H1 (cell line): ENCODE measurements at regions not wholly inside any gene's neighbourhood (a gene's known extent, or its start where the extent isn't known, plus 50 kb on each side); places are given as distances from the start of the nearest gene placed in this dataset.

ENCODE experiments used
- CTCF ChIA-PET: fragments of 300-600 bp; sonication (Branson Sonifier 250); formaldehyde crosslinking; loops from one replicate; lab custom pipeline; 2021; ENCODE audit not compliant: partially characterized antibody; lab: Charles Lee
- POLR2A ChIA-PET: fragments of 300-600 bp; sonication (Branson Sonifier 250); formaldehyde crosslinking; loops from one replicate; lab custom pipeline; 2021; ENCODE audit warnings: inconsistent platforms; ENCODE audit not compliant: partially characterized antibody; lab: Charles Lee
- DNase-seq, 2 experiments: peaks; one replicate each; pipeline versions ENCODE4 v3.0.0 to v3.0.0-alpha.2; 2010 to 2022; ENCODE audit warnings: low spot score in 2 of 2, low read depth in 1 of 2, mixed read lengths in 1 of 2
- FAIRE-seq: peaks from 2 replicates; lab custom pipeline; 2011; peaks lifted over from hg19 to GRCh38; lab: Jason Lieb, UNC
- H2AFZ ChIP-seq: 2 replicates; pipeline ENCODE4 v1.8.1; 2012; ENCODE audit warnings: low read length, inconsistent platforms
- H2AK5ac ChIP-seq: 2 replicates; pipeline ENCODE4 v1.6.1; 2013; ENCODE audit warnings: low read depth, low read length
- H2BK120ac ChIP-seq: replicated peaks from 2 replicates; pipeline ENCODE3; 2013; ENCODE audit warnings: low read depth, low read length, inconsistent platforms
- H2BK12ac ChIP-seq: 2 replicates; pipeline ENCODE4 v1.6.1; 2013; ENCODE audit warnings: low read depth, low read length
- H2BK15ac ChIP-seq: 2 replicates; pipeline ENCODE4 v1.6.1; 2013; ENCODE audit warnings: low read length
- H2BK20ac ChIP-seq: 2 replicates; pipeline ENCODE4 v1.6.1; 2013; ENCODE audit warnings: low read length
- H2BK5ac ChIP-seq: 2 replicates; pipeline ENCODE4 v1.6.1; 2013; ENCODE audit warnings: low read depth, low read length
- H3K14ac ChIP-seq: 2 replicates; pipeline ENCODE4 v1.6.1; 2013; ENCODE audit warnings: inconsistent platforms; ENCODE audit not compliant: insufficient read length
- H3K18ac ChIP-seq: 2 replicates; pipeline ENCODE4 v1.6.1; 2013; ENCODE audit warnings: low read length; ENCODE audit errors: extremely low read depth
- H3K23ac ChIP-seq: 2 replicates; pipeline ENCODE4 v1.6.1; 2013; ENCODE audit warnings: inconsistent platforms; ENCODE audit not compliant: insufficient read length
- H3K23me2 ChIP-seq: 2 replicates; pipeline ENCODE4 v1.6.1; 2013; ENCODE audit warnings: low read depth, low read length
- H3K27ac ChIP-seq: 2 replicates; pipeline ENCODE4 v1.6.1; 2011; ENCODE audit warnings: low read depth, low read length, inconsistent platforms
- H3K27me3 ChIP-seq, 4 experiments: replicated peaks in 1 of 4; 1 replicate in 1 of 4; 2 replicates in 3 of 4; pipeline versions ENCODE4 v1.6.1 to v1.8.1; 2011 to 2013; ENCODE audit warnings: low read length in 3 of 4, mild to moderate bottlenecking in 3 of 4, inconsistent platforms in 2 of 4, mixed read lengths in 2 of 4, moderate library complexity in 1 of 4; ENCODE audit not compliant: control insufficient read depth in 3 of 4, insufficient read depth in 3 of 4; ENCODE audit errors: extremely low read depth in 1 of 4
- H3K36me3 ChIP-seq, 4 experiments: 2 replicates each; pipeline versions ENCODE4 v1.6.1 to v1.8.1; 2011 to 2013; ENCODE audit warnings: mild to moderate bottlenecking in 4 of 4, low read length in 3 of 4, moderate library complexity in 2 of 4, control low read depth in 1 of 4, inconsistent platforms in 1 of 4; ENCODE audit not compliant: insufficient read depth in 4 of 4, control insufficient read depth in 2 of 4
- H3K4ac ChIP-seq: replicated peaks from 2 replicates; pipeline ENCODE3; 2013; ENCODE audit warnings: low read length, low read depth, mixed read lengths, inconsistent platforms; ENCODE audit not compliant: insufficient read length
- H3K4me1 ChIP-seq, 4 experiments: replicated peaks in 1 of 4; 1 replicate in 1 of 4; 2 replicates in 3 of 4; pipeline versions ENCODE4 v1.6.1 to v1.8.1; 2011 to 2013; ENCODE audit warnings: low read length in 3 of 4, inconsistent platforms in 2 of 4, mixed read lengths in 1 of 4; ENCODE audit not compliant: insufficient read depth in 4 of 4, control insufficient read depth in 3 of 4
- H3K4me2 ChIP-seq, 2 experiments: 2 replicates each; pipeline versions ENCODE4 v1.6.1 to v1.8.1; 2011 to 2013; ENCODE audit warnings: low read depth in 2 of 2, low read length in 2 of 2, control low read depth in 1 of 2, inconsistent platforms in 1 of 2, mild to moderate bottlenecking in 1 of 2; ENCODE audit not compliant: insufficient read depth in 1 of 2
- H3K4me3 ChIP-seq, 4 experiments: fragments of 200-600, 300-600 bp in 1 of 4; sonication (generic), shearing (Covaris generic), sonication (Bioruptor Twin) in 1 of 4; 2 replicates each; pipeline versions ENCODE4 v1.5.1 to v1.8.1; 2011 to 2016; ENCODE audit warnings: low read length in 4 of 4, low read depth in 3 of 4, control low read depth in 2 of 4, inconsistent platforms in 2 of 4, mild to moderate bottlenecking in 2 of 4, mixed read lengths in 1 of 4, moderate library complexity in 1 of 4; ENCODE audit not compliant: insufficient read depth in 2 of 4; ENCODE audit errors: extremely low read depth in 1 of 4
- H3K56ac ChIP-seq: replicated peaks from 2 replicates; pipeline ENCODE3; 2013; ENCODE audit warnings: low read depth, mild to moderate bottlenecking, mixed read lengths, low read length, inconsistent platforms; ENCODE audit not compliant: insufficient read length
- H3K79me1 ChIP-seq: 2 replicates; pipeline ENCODE4 v1.6.1; 2013; ENCODE audit warnings: low read depth, low read length, control low read depth
- H3K79me2 ChIP-seq, 2 experiments: 2 replicates each; pipeline versions ENCODE4 v1.6.1 to v1.8.1; 2012 to 2013; ENCODE audit warnings: low read length in 2 of 2, mild to moderate bottlenecking in 2 of 2, inconsistent platforms in 1 of 2; ENCODE audit not compliant: insufficient read depth in 2 of 2, control insufficient read depth in 1 of 2
- H3K9ac ChIP-seq, 4 experiments: replicated peaks in 1 of 4; 1 replicate in 1 of 4; 2 replicates in 3 of 4; pipeline versions ENCODE4 v1.6.1 to v1.8.1; 2011 to 2013; ENCODE audit warnings: low read depth in 3 of 4, low read length in 3 of 4, control low read depth in 2 of 4, mild to moderate bottlenecking in 2 of 4, moderate library complexity in 2 of 4, inconsistent platforms in 1 of 4; ENCODE audit errors: extremely low read depth in 1 of 4
- H3K9me3 ChIP-seq, 2 experiments: 2 replicates each; pipeline versions ENCODE4 v1.6.1 to v1.8.1; 2012 to 2013; ENCODE audit warnings: mild to moderate bottlenecking in 2 of 2, moderate library complexity in 2 of 2, control low read depth in 1 of 2, inconsistent platforms in 1 of 2, low read depth in 1 of 2, low read length in 1 of 2, mixed read lengths in 1 of 2; ENCODE audit not compliant: insufficient read depth in 2 of 2
- H4K20me1 ChIP-seq, 2 experiments: replicated peaks in 1 of 2; 2 replicates each; pipeline versions ENCODE3 to v1.8.1; 2011 to 2013; ENCODE audit warnings: inconsistent platforms in 2 of 2, low read length in 2 of 2, mild to moderate bottlenecking in 1 of 2; ENCODE audit not compliant: insufficient read depth in 2 of 2, control insufficient read depth in 1 of 2
- H4K5ac ChIP-seq: 2 replicates; pipeline ENCODE4 v1.6.1; 2013; ENCODE audit warnings: low read length, low read depth, mixed read lengths, inconsistent platforms; ENCODE audit not compliant: insufficient read length
- H4K8ac ChIP-seq: 2 replicates; pipeline ENCODE4 v1.8.0; 2013; ENCODE audit warnings: mild to moderate bottlenecking, moderate library complexity, low read length, inconsistent platforms; ENCODE audit not compliant: insufficient read depth; ENCODE audit errors: extremely low read depth
- H4K91ac ChIP-seq: replicated peaks from 2 replicates; pipeline ENCODE3; 2013; ENCODE audit warnings: low read length, mixed read lengths, inconsistent platforms; ENCODE audit not compliant: insufficient read length
- CBX8 ChIP-seq: fragments of 300-800, 300-1000 bp; sonication (generic); IDR thresholded peaks from 2 replicates; pipeline ENCODE4 v1.7.1; 2016; ENCODE audit warnings: low read depth, low read length, borderline replicate concordance
- NRF1 ChIP-seq: IDR thresholded peaks from 2 replicates; pipeline ENCODE4 v1.6.1; 2011; ENCODE audit warnings: mild to moderate bottlenecking, low read depth, low read length, improper control_type of control experiment
- PHF8 ChIP-seq: fragments of 200-600 bp; sonication (generic); conservative IDR thresholded peaks from 2 replicates; pipeline ENCODE4 v1.7.1; 2012; ENCODE audit warnings: low read depth, mild to moderate bottlenecking, inconsistent platforms, low read length, moderate library complexity
- TEAD4 ChIP-seq: IDR thresholded peaks from 2 replicates; pipeline ENCODE4 v1.6.1; 2012; ENCODE audit warnings: low read depth, low read length, inconsistent platforms, mixed read lengths

GRCh38 chr14:44438936-44439335 lies 68.1 kb downstream of the FSCB start:
- no peaks in the 10 kb centered on the region for H3K23me2 ChIP-seq
- POLR2A ChIA-PET: no interaction called here
- TF ChIP-seq NRF1 (no peak), PHF8 (no peak), TEAD4 (no peak), CBX8 (no peak)
- H2BK15ac ChIP-seq: no peak overlapping the region
- no peak overlapping the region for H3K27ac ChIP-seq
- H3K9ac ChIP-seq: no peak overlapping the region
- no peak overlapping the region for H3K18ac ChIP-seq
- H3K79me1 ChIP-seq: no peaks in the 10 kb centered on the region
- no peak overlapping the region for H3K14ac ChIP-seq
- H3K4me2 ChIP-seq: no peak overlapping the region
- no peak overlapping the region for H2AFZ ChIP-seq
- H2BK12ac ChIP-seq: no peak overlapping the region
- DNase-seq: no peak
- no peaks in the 10 kb centered on the region for H3K27me3 ChIP-seq
- no peak overlapping the region for H4K91ac ChIP-seq
- H2AK5ac ChIP-seq: no peak overlapping the region
- H3K4ac ChIP-seq: no peak overlapping the region
- H3K23ac ChIP-seq: no peak overlapping the region
- no peak overlapping the region for H3K56ac ChIP-seq
- H3K79me2 ChIP-seq: no peaks in the 10 kb centered on the region
- H2BK20ac ChIP-seq: no peak overlapping the region
- no peak overlapping the region for H2BK5ac ChIP-seq
- H4K5ac ChIP-seq: no peak overlapping the region
- no peaks in the 10 kb centered on the region for H3K9me3 ChIP-seq
- H4K20me1 ChIP-seq: no peaks in the 10 kb centered on the region
- no peak overlapping the region for H2BK120ac ChIP-seq
- no peaks in the 10 kb centered on the region for H3K4me1 ChIP-seq
- H3K4me3 ChIP-seq: no peak overlapping the region
- CTCF ChIA-PET: no interaction called here
- H4K8ac ChIP-seq: no peak overlapping the region
- no peak for FAIRE-seq
- no peaks in the 10 kb centered on the region for H3K36me3 ChIP-seq
